ENCODE measurements at regions not wholly inside any gene's neighbourhood (a gene's known extent, or its start where the extent isn't known, plus 50 kb on each side); places are given as distances from the start of the nearest gene placed in this dataset.

DNA sequence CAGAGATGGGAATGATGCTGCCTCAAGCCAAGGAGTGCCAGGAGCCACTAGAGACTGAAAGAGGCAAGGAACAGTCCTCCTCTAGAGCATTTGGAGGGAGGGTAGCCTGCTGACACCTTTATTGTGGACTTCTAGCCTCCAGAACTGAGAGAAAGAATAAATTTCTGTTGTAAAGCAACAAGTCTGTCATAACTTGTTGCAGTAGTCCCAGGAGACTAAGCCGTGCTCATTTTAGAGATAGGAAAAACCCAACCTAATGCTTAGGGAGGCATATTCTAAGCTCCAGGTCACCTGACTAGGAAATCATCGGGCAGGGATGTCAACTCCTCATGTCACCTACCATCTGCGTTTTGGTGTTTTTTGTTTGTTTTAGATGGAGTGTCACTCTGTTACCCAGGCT is 345.4 kb upstream of the EEF2KMT start:
- H3K4me3 ChIP-seq (ENCODE audit: low read depth, low read length): no peak overlapping the region
- TF ChIP-seq, protein P1, sequence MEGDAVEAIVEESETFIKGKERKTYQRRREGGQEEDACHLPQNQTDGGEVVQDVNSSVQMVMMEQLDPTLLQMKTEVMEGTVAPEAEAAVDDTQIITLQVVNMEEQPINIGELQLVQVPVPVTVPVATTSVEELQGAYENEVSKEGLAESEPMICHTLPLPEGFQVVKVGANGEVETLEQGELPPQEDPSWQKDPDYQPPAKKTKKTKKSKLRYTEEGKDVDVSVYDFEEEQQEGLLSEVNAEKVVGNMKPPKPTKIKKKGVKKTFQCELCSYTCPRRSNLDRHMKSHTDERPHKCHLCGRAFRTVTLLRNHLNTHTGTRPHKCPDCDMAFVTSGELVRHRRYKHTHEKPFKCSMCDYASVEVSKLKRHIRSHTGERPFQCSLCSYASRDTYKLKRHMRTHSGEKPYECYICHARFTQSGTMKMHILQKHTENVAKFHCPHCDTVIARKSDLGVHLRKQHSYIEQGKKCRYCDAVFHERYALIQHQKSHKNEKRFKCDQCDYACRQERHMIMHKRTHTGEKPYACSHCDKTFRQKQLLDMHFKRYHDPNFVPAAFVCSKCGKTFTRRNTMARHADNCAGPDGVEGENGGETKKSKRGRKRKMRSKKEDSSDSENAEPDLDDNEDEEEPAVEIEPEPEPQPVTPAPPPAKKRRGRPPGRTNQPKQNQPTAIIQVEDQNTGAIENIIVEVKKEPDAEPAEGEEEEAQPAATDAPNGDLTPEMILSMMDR (IDR thresholded peaks at IDR 0.05; ENCODE audit: insufficient read depth, low read depth, low read length): no peak
- DNase-seq (ENCODE audit: low read depth): no peak

GRCh38 chr16:5442054-5442453 is 344.5 kb upstream of the EEF2KMT start:
- no peak overlapping the region for H3K4me3 ChIP-seq (ENCODE audit: low read depth, low read length)
- DNase-seq (ENCODE audit: low read depth): no peak
- TF ChIP-seq, protein P1 (IDR thresholded peaks at IDR 0.05; ENCODE audit: insufficient read depth, low read depth, low read length): no peak

DNA sequence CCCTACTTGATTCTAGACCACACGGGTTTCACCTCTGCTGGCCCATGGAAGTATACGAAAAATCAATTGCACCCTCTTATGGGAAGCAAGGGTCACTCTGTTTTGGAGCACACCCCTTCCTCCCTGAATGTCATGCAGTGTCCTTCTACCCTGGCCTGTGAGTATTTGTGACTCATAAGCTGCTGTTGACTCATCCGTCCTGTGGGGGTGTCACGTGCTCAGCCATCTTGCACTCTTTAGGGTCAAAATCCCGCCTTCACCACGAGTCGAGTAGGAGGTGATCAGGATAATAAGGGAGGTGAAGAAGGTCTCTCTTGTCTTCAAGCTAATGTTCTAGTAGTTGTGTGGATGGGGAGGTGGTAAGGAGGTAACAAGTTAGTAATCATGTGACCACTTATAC is 341.0 kb upstream of the EEF2KMT start:
- DNase-seq (ENCODE audit: low read depth): no peak
- TF ChIP-seq, protein P1 (IDR thresholded peaks at IDR 0.05; ENCODE audit: insufficient read depth, low read depth, low read length): no peak
- no peak overlapping the region for H3K4me3 ChIP-seq (ENCODE audit: low read depth, low read length)

DNA sequence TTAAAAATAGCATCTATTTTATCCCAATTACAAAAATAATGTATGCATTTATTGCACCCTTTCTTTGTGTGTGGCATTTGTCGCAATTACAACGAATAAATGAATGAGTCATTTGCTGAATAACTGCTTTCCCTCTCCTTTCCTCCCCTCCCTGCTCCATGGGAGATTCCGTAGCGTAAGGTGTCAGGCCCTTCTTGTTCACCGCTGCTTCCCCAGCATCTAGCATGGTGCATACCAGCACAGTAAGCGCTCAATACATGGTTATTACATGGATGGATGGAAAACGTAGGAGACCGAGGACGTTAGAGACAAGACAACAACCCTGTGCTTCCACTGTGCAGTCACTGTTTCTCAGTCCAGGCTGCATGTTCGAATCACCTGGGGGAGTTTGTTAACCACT is 336.0 kb upstream of the EEF2KMT start:
- no peak overlapping the region for H3K4me3 ChIP-seq (ENCODE audit: low read depth, low read length)
- no peak for DNase-seq (ENCODE audit: low read depth)
- TF ChIP-seq, protein P1 (IDR thresholded peaks at IDR 0.05; ENCODE audit: insufficient read depth, low read depth, low read length): no peak

DNA sequence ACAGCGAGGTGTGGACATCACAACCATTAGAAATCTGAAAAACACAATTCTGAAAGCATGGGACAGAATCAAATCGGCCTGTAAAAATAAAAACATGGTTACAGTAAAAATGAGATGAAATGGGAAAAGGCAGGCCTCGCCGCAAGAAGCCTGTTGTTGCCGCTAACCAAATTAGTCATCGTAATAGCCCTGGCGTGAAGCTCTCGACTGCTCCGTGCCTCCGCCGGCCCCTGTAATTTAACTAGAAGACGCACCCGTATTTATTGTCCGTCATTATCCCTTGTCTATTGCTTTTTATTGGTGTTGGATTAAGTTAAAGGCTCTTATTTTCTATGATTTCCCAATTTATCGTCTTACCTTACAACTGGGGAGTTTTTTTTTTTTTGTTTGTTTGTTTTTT is 334.6 kb upstream of the EEF2KMT start:
- no peak overlapping the region for H3K4me3 ChIP-seq (ENCODE audit: low read depth, low read length)
- TF ChIP-seq, protein P1 (IDR thresholded peaks at IDR 0.05; ENCODE audit: insufficient read depth, low read depth, low read length): no peak

GRCh38 chr16:5430598-5430997 is 333.0 kb upstream of the EEF2KMT start:
- TF ChIP-seq, protein P1 (IDR thresholded peaks at IDR 0.05; ENCODE audit: insufficient read depth, low read depth, low read length): no peak
- no peak overlapping the region for H3K4me3 ChIP-seq (ENCODE audit: low read depth, low read length)
- no peak for DNase-seq (ENCODE audit: low read depth)

More for the DNA sequence above, 334.6 kb upstream of the EEF2KMT start:
- DNase-seq (ENCODE audit: low read depth): no peak

DNA sequence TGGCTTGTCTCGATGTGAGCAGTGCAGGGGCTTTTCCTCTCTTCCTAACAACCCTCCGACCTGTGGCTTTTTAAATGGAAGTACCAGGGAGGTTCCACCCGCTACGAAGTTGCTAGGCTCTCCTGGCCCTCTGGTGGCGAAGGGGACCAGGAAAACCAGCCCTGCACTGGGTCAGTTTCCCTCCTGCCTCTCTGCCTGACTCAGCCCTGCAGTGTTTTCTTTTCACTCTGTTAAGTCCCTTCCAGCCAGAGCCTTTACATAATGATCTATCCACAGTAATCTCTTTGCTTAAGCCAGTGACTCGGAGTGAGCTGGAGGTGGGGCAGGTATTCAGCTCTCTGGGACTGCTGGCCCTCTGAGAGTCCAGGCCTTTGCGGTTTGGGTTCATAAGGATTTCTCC is 331.3 kb upstream of the EEF2KMT start:
- DNase-seq (ENCODE audit: low read depth): no peak
- no peak overlapping the region for H3K4me3 ChIP-seq (ENCODE audit: low read depth, low read length)
- TF ChIP-seq, protein P1 (IDR thresholded peaks at IDR 0.05; ENCODE audit: insufficient read depth, low read depth, low read length): no peak

Measured in fibroblast of villous mesenchyme (primary cell).